HG02610 (cell line): ENCODE measurements at regions not wholly inside any gene's neighbourhood (a gene's known extent, or its start where the extent isn't known, plus 50 kb on each side); places are given as distances from the start of the nearest gene placed in this dataset.

Source experiments
- ATAC-seq: cut with Tn5 transposase; IDR thresholded peaks from one replicate; pipeline ENCODE4 v1.9.1; 2021; ENCODE audit warnings: mild to moderate bottlenecking, moderate library complexity; ENCODE audit not compliant: unreplicated experiment

- ATAC-seq, result no peak
Measured at GRCh38 chr9:107991581-107991980, 502.0 kb upstream of the KLF4 start.

GRCh38 chr9:107989544-107989943, 500.0 kb upstream of the KLF4 start:
- ATAC-seq, result no peak

GRCh38 chr9:107989099-107989498, 499.5 kb upstream of the KLF4 start:
- ATAC-seq, result no peak

GRCh38 chr9:107984956-107985355, 495.4 kb upstream of the KLF4 start:
- no peak for ATAC-seq

GRCh38 chr9:107983762-107984161, 494.2 kb upstream of the KLF4 start:
- no peak for ATAC-seq

- no peak for ATAC-seq
Measured at GRCh38 chr9:107983181-107983603, 493.6 kb upstream of the KLF4 start.

GRCh38 chr9:107982745-107983144, 493.2 kb upstream of the KLF4 start:
- no peak for ATAC-seq

GRCh38 chr9:107982001-107982400, 492.4 kb upstream of the KLF4 start:
- no peak for ATAC-seq

GRCh38 chr9:107980984-107981383, 491.4 kb upstream of the KLF4 start:
- ATAC-seq, result no peak

- no peak for ATAC-seq
Measured at GRCh38 chr9:107976767-107977166, 487.2 kb upstream of the KLF4 start.

- ATAC-seq, result no peak
Measured at GRCh38 chr9:107975426-107976010, 485.9 kb upstream of the KLF4 start.

- ATAC-seq, result no peak
Measured at GRCh38 chr9:107973451-107973850, 483.9 kb upstream of the KLF4 start.

GRCh38 chr9:107972346-107972745, 482.8 kb upstream of the KLF4 start:
- no peak for ATAC-seq

- ATAC-seq, result no peak
Measured at GRCh38 chr9:107971241-107971640, 481.7 kb upstream of the KLF4 start.

- ATAC-seq, result no peak
Measured at GRCh38 chr9:107970726-107971125, 481.2 kb upstream of the KLF4 start.

- ATAC-seq, result no peak
Measured at GRCh38 chr9:107969727-107970126, 480.2 kb upstream of the KLF4 start.

- ATAC-seq, result no peak
Measured at GRCh38 chr9:107969141-107969540, 479.6 kb upstream of the KLF4 start.

GRCh38 chr9:107963246-107963645, 473.7 kb upstream of the KLF4 start:
- no peak for ATAC-seq

- ATAC-seq, result no peak
Measured at GRCh38 chr9:107960916-107961315, 471.3 kb upstream of the KLF4 start.

- no peak for ATAC-seq
Measured at GRCh38 chr9:107954312-107954711, 464.7 kb upstream of the KLF4 start.

GRCh38 chr9:107953556-107954125, 464.1 kb upstream of the KLF4 start:
- ATAC-seq, result no peak

- ATAC-seq, result no peak
Measured at GRCh38 chr9:107952773-107953172, 463.2 kb upstream of the KLF4 start.

- no peak for ATAC-seq
Measured at GRCh38 chr9:107951511-107951910, 461.9 kb upstream of the KLF4 start.
